AML-193 (cell line): ENCODE measurements at regions not wholly inside any gene's neighbourhood (a gene's known extent, or its start where the extent isn't known, plus 50 kb on each side); places are given as distances from the start of the nearest gene placed in this dataset.
"Not testable (repeated sequence)": the region's sequence is repeated elsewhere in the genome, so short reads cannot be mapped to it uniquely, and the experiment has no call there.

ENCODE experiments used
- DNase-seq, 2 experiments: peaks; one replicate each; lab custom pipeline; 2025; lab: John Stamatoyannopoulos, UW

DNA sequence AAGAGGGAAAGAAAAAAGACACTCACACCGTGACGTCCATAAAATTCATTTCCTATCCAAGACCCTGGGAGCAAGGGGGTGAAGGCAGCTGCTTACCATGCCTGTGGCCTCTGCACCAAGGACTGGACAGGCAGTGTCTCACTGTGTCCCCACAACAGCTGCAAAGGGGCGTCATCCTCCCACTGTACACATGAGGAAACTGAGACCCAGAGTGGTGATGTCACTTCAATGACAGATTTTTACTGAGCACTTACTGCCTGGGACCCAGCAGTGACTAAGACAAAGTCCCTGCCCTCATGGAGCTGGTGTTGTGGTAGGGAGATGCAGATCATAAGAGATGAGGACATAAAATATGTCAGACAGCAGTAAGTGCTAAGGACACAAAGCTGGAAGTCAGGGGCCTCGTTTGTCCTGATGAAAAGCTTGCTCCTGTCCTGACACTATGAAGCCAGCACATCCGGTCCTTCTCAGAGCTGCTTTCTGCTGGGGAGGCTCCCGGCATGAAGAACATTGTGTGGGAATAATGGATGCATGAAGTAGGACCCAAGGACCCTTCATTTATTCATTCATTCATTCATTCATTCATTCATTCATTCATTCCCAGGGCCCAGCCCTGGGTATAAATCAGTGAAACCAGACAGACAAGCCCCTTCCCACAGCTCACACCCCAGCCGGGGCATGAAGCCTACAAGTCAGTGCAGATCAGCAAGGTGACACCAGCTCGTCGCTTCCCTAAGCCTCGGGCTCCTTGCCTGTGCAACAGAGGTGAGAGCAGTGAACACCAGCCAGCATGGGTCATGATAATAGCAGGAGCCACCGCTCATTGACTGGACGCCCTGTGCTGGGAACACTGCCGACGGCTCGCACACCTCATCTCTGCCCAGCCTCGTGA, 473.7 kb downstream of the MATN1 start:
- DNase-seq: no peak

DNA sequence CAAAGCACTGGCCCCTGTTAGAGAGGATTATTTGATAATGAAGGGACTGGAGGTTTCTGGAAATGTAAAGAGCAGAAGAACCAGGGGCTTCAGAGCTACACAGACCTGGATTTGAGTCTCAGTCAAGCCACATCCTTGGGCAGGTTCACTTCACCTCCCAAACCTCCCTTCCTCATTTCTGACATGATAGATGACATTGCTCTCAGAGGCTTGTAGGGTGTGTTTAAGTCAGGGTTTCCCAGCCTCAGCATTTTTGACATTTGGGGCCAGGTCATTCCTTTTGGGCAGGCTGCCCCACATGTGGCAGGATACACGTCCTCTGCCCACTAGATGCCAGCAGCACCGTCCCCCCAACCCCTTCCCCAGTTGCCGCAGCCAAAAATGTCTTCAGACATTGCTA, 474.6 kb downstream of the MATN1 start:
- DNase-seq: no peak

DNA sequence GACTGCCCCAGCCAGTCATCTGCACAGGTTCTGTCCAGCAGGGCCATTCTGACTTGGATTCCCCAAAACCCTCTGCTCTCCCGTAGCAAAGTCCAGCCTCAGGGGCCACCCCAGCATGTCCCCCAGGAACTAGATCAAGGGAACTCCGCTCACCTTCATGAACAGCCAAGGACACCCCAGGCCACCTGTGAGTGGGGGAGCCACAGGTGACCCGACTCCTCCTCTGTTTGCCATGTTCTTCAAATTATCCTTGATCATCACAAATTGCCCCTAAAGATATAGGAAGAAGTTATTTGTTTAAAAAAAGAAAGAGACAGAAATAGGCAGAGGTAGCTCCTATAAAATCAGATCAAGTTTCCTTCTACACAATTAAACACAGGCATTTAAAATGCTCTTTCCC, 475.0 kb downstream of the MATN1 start:
- no peak for DNase-seq

DNA sequence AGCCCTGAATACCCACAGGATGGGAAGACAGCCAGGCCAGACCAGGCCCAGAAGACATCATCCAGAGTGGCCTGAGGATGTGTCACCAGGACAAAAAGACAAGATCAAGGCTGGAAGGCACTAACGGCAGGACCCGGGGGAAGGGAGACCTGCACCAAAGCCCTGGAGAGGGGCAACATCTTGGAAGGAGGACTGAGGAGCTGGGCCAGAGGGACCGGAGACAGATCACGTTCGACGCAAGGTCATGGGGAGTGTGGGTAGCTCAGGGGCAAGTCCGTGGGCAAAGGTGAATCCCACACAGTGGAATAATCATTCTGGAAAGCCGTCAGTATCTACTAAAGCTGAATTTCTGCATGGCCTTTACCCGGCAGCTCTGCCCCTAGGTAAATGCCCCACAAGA, 478.6 kb downstream of the MATN1 start:
- no peak for DNase-seq

DNA sequence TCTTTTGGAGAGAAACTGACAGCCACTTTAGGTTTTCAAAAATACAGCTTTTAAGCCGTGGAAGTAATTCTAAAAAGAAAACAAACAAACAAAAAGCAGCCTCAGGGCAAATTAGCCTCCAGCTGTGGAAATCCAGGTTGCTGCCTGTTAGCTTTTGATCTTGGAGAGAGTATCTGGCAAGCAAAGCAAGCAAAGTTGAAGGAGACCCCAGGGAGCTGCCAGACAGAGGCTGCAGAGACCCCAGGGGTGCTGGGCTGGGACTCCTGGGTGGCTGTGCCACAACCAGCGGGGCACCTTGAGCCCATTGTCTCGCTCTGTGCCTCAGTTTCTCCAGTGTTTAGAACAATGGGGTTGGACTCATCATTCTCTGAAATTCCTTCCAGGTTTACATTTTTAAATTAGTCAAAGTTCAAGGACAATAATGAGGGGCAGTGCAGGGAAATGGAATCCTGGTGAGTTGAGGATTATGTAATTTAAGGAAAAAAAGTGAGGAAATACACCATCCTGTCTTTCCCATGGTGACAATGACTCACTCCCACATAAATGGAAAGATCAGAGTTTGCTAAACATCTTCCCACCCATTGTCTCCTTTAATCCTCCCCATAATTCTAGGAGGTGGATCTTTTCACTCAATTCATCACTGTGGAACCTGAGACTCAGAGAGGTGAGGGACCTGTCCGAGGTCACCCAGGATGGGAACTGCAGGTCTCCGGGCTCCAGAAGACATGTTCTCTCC, 480.5 kb downstream of the MATN1 start:
- DNase-seq: no peak

DNA sequence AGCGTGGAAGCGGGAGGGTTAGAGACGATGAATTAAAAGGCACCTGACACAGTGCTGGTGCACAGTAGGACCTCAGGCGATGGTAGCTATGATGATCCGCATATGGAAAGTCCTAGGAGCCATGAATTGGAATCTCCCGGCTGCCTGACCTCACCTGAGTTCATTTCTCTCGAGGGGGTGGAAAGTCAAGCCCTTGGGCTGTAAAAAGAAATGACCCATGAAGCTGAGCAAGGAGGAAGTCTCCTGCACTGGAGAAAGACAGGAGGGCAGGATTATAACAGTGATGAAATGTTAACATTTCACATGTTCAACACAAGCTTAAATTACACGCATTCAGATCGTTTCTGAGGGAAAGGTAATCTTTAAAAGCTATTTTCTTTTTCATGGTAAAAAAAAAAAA, 481.2 kb downstream of the MATN1 start:
- no peak for DNase-seq

DNA sequence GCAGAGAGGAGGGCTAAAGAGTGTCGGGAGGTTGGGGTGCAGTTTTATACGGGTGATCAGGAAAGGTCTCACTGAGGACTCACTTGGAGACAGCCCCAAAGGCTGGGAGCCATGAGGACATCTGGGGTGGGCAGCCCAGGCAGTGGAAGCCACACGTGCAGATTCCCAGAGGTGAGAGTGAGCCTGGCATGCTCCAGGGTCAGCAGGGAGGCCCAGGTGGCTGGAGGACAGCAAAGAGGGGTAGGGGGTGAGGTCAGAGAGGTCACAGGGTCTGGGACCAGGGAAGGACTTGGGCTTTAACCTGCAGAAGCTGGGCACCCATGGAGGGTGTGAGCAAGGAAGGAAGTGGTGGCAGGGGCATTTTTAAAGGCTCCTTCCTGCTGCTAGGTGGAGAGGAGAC, 481.7 kb downstream of the MATN1 start:
- DNase-seq: no peak

DNA sequence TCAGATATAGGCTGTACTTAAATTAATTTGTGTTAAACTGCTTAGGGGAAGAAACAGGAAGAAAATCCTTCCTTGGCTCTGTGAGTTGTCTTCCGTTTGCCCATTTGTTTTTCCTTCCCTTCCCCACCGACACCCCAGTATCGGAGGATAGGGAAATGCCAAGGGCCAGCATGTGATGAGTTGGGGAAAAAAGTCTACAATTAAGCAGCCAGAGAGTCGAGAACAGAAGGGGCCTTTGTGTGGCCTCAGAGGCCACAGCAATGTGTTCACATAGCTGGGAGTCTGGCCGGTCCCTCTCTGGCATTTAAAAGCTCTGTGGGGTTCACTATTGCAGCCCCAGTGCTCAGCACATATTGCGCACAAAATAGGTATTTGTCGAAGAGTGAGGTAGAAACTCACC, 489.3 kb downstream of the MATN1 start:
- no peak for DNase-seq

DNA sequence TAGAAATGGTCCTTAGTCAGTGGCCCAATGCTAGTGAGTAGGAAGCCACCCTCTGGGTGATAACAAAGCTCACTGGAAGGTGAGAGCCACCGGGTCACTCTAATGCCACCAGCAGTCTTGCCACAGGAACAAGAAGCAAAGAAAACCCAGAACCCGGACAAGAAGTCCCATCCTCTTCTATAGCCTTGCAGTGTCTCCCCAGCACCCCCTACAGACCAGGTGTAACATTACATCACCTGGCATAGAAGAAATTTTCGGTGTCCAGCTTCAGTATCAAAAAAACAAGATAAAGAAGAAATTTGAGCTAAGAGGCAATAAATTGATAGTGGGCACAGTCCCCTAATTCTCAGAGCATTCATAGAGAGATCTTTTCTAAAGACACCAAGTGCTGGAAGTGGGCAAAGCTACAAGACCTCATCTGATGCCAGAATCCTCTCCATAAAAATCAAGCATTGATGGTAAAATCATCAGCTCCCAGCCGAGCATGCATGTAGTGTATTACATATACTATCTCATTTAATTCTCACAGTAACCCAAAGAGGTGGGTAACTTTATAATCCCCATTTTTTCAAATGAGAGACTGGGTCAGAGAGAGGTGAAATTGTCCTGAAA, 491.0 kb downstream of the MATN1 start:
- no peak for DNase-seq

DNA sequence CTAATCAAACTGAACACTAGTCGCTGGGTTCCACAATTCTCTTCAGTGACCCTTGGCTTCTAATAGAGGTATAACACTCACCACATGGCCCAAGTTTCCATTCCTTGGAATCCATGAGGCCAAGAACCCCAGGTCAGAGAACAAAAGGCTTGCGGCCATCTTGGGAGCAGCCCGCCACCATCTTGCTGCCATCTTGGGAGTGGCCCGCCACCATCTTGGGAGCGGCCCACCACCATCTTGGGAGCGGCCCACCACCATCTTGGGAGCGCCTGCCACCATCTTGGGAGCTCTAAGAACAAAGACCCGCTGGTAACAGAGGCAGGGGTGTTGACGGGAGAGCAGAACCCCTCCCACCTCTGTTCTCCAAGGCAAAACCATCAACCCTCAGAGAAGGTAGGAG, 493.4 kb downstream of the MATN1 start:
- no peak for DNase-seq

DNA sequence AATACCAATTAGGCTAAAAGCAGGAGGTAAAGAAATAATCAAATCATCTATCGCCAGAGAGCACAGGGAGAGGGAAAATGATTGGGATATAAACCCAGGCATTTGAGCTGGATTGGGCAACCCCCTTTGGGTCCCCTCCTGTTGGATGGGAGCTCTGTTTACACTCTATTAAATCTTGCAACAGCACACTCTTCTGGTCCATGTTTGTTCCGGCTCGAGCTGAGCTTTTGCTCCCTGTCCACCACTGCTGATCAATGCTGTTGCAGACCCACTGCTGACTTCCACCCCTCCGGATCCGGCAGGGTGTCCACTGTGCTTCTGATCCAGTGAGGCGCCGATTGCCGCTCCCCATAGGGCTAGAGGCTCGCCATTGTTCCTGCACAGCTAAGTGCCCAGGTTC, 493.8 kb downstream of the MATN1 start:
- DNase-seq: no peak

DNA sequence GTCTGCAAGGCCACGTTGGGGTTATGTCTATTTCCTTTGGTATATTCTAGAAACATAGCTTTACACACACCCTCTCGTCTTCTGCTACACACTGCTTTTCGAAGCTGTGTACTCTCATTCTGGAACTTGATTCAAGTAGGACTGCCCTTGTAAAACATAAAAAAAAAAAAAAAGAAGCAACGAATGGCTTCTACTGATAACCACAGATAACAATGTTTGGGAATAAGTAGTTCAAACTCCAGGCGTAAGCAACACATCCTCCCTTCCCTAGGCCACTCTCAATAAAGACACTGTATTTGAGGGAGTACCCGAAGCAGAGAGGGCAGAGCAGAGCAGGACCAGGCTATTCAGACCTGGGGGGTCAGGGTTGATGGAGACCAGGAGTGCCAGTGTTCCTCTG, 496.7 kb downstream of the MATN1 start:
- no peak for DNase-seq

DNA sequence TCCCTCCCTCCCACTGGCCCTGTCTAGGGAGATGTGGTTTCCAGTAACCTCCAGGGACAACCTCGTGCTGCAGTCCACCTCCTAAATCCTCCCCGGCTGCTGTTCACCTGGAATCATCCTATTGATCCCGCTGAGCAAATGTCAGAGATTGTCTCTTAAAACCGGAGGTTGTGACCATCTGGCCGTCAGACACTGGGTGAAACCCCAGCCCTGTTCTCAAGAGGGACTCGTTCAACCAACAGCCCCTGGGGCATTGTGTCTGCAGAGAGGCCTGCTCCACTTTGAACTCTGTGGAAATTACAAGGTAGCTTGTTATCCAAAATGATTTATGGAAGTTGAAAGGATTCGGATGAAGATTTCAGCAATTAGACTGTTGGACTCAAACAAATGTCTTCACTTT, 498.0 kb downstream of the MATN1 start:
- no peak for DNase-seq

DNA sequence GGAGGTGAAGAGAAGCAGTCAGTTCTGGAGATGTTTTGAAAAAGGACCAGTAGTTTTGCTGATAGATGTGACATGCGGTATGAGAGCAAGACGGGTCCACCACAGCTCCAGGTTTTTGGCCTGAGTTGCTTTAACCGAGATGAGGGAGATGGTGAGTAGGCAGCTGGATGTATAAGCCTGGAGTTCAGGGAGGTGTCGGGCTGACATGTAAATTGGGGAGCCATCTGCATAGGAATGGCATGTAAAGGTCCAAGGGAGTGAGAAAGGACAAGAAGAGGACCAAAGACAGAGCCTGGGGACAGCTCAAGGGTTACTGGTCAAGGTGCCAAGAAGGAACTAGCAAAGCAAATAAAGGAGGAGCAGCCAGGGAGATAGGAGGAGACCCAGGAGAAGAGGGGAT, 503.7 kb downstream of the MATN1 start:
- no peak for DNase-seq

DNA sequence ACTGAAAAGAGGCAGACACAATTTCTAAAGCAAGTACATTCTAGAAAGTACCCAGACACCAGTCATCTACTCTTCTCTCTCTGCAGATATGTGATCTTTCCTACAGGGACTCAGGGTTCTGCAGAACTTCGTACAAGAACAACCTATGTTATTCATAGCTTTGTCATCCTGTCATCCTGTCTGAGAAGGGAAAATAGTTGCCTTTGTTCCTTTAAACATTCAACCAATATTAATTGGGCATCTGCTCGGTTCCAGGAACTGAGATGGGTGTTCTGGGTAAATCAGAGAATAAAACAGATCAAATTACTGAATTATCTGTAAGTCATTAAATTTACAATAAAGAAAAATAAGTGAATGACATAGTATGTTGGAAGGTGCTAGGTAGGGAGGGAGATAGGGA, 504.9 kb downstream of the MATN1 start:
- no peak for DNase-seq

DNA sequence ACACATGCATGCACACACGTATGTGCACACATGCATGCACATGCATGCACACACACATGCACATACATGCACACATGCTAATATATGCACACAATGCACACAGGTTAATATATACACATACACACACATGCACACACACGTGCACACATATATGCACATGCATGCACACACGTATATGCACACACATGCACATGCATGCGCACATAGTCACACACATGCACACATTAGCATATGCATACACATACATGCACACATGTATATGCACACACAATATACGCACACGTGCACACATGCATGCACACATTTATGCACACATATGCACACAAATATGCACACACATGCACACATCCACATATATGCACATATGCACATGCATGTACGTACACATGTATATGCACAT, 506.8 kb downstream of the MATN1 start:
- DNase-seq: no peak

DNA sequence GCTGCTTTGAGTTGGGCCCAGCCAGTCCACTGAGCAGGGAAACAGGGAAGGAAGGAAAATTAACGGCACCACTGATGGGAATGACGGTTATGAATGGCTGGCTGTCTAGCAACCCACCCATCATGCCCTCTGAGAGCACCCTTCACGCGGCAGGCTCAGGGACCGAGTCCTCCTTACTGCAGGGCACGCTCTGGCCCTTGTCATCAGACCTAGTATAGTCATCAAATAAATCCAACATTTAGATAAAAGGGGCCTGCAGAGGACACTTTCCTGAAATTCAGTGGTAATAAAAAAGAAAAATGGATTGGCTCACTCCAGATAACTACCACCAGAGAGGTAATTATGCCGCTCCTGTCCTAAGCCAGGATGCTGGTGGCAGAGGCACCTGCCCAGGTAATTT, 509.4 kb downstream of the MATN1 start:
- DNase-seq: no peak

DNA sequence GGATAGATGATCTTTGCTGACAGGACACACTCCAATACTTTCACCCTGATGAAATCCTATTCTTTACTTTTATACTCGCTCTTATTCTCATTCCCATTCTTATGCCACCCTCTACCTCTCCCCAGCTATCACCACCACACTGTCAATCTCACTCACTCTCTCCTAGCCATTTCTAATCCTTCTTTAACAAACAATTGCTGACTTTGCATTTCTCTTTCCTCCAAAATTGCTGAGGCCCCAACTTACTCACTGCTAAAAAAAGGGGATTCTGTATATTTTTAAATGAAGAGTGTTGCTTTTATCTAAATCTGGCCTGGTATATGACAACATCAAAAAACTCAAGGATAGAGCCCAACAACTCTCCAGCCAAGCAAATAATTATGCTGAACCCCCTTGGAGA, 515.4 kb downstream of the MATN1 start:
- DNase-seq: not testable (repeated sequence)

DNA sequence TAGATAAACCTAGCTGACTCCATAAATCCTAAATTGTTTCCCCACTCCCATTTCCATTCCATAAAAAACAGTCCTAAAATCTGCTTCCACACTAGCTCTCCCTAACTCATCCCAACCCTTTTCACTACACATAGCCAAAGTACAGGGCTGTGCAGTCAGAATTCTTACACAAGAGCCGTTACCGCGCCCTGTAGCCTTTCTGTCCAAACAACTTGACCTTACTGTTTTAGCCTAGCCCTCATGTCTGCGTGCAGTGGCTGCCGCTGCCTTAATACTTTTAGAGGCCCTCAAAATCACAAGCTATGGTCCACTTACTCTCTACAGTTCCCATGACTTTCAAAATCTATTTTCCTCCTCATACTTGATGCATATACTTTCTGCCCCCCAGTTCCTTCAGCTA, 516.8 kb downstream of the MATN1 start:
- DNase-seq: not testable (repeated sequence)

DNA sequence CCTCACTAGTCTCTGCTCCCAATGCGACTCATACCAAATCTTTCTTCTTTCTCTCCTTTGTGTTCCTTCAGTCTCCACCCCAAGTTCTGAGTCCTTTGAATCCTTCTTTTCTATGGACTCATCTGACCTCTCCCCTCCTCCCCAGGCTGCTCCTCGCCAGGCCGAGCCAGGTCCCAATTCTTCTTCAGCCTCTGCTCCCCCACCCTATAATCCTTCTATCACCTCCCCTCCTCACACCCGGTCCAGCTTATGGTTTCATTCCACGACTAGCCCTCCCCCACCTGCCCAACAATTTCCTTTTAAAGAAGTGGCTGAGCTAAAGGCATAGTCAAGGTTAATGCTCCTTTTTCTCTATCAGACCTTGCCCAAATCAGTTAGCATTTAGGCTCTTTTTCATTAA, 518.5 kb downstream of the MATN1 start:
- not testable (repeated sequence) for DNase-seq

DNA sequence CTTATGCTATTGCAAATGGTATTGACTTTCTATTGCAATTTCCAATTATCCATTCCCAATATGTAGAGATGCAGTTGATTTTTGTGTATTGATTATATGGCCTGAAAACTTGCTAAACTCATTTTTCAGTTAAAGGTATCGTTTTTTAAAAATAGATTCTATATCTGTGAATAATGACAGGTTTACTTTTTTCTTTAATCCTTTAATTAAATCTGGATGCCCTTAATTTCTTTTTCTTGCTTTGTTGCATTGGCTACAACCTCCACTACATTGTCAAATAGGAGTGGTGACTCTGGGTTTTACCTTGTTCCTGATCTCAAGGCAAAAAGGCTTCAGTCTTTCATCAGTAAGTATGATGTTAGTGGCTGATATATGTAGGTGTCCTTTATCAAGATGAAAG, 522.4 kb downstream of the MATN1 start:
- no peak for DNase-seq

DNA sequence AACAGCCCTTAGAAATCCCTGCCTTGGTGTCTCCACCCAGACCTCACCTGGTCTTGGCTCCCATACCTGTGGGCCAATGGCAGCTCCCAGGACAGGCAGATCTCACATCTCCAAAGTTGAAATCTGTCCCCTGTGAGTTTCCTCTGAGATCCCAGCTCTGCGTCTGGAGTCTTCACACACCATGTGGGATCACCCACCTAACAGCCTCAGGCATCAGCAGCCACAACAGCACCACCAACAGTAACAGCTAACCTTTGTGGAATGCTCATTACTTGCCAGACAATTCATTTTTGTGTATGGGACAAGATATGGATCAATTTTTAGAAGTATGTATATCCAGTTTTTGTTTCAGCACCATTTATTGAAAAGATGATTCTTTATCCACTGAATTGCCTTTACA, 523.2 kb downstream of the MATN1 start:
- DNase-seq: no peak

DNA sequence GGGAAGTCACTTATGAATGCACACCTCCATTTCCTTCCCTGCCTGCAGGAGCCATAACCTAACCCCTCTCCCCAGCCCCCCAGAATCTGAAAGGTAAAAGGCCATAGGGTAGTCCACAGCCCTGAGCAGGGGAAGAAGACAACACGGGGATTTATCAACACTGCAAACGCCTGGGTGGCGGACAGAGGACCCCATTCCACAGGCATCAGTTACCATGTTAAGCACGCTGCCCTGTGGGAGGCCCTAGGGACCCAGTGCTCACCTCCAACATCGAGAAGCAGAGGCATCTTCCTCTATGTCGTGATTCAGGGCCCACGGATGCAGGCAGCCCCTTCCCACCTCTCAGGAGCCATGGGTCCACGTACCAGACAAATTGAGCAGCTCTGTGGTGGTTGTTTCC, 523.8 kb downstream of the MATN1 start:
- DNase-seq: no peak
